ENCODE measurements at regions not wholly inside any gene's neighbourhood (a gene's known extent, or its start where the extent isn't known, plus 50 kb on each side); places are given as distances from the start of the nearest gene placed in this dataset.

GRCh38 chr3:156760333-156760732 is 65.8 kb upstream of the LEKR1 start:
- peak; percentile 30 to 35 (median 33) for DNase-seq

GRCh38 chr3:156761007-156761406 is 65.1 kb upstream of the LEKR1 start:
- no peak for DNase-seq

- DNase-seq, result no peak
Observed at GRCh38 chr3:156761713-156762451, 64.3 kb upstream of the LEKR1 start.

GRCh38 chr3:156762631-156763185 is 63.4 kb upstream of the LEKR1 start:
- no peak for DNase-seq

DNA sequence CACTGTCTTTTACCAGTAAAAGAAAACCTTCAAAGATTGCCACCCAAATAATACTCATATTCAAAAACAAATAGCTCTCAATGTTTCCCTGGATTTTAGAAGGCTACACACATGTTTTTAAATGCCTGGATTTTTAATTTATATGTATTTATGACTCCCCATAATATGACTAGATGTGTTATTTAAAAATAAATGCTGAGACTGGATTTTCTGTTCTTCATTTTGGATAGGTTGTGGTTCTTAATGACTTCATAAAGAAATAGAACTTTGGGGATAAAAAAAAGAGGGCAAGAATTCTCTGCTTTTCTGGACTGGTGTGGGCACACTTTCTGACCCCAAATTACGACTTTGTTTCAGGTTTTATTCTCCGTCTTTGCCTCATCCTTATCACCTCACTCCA is 62.8 kb upstream of the LEKR1 start:
- DNase-seq, result no peak

GRCh38 chr3:156763931-156764720 is 62.0 kb upstream of the LEKR1 start:
- DNase-seq, result no peak

DNA sequence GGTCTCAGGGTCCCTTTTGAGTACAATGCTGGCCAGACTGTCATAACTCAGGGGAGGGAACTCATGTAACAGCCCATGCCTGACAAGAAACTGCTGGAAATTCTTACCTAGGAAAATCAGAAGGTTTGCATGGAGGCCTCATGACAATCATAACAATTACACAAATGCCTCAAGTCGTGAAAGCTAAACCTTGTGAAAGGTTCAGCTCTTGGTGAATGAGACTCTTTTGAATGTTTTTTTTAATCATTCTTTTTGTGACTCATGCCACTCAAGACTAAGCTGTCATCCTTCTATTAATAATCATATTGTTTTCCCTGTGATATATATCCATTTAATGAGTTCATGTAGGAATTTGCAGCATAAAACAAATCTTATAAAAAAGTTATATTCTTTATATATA is 61.4 kb upstream of the LEKR1 start:
- DNase-seq, result peak; percentile 31 to 70 (median 61)

GRCh38 chr3:156768390-156768789 is 57.8 kb upstream of the LEKR1 start:
- no peak for DNase-seq

DNA sequence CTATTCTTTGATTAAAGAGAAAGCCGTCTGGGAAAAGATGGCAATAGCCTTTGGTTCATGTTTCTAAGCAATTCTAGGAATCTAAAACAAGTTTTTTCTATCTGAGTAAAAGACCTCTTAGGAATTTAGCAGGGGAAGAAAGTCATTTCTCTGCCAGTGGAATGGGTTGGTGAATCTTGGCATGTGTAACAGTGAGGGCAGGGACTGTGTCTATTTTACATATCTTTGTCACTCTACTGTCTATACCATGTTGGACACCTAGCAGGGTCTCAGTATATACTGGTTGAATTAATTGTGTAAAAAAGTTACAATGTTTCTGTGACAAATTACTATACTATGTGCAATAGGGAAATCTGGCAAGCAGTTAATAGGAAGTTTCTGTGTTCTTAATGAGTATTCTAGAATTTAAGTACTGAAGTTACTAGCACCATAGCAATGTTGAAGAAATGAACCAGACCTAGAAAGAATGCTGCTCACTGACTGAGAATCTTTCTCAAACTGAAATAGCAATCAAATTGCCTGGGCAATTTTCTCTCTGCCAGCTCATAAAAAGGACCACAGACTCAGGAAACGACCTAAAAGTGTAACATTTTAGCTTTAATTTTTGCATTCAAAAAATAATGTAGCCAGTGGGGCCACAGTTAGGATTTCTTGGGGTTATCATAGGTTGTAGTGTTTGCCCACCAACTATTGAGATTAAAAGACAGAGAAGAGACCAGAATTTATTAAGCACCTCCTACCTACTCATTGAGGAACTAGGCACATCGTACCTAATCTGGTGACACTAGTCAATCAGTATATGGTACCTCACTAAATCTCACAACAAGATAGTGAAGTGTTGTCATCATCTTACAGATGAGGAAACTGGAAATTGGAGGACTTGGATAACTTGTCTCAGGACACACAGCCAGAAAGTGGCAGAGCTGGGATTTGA is 56.2 kb upstream of the LEKR1 start:
- no peak for DNase-seq

- DNase-seq, result no peak
Observed at GRCh38 chr3:156770699-156771414, 55.3 kb upstream of the LEKR1 start.

- DNase-seq, result no peak
Observed at GRCh38 chr3:156772588-156773206, 53.5 kb upstream of the LEKR1 start.

- DNase-seq, result no peak
Observed at GRCh38 chr3:156776031-156776430, 50.1 kb upstream of the LEKR1 start.
